GM12878 (cell line): ENCODE measurements at regions not wholly inside any gene's neighbourhood (a gene's known extent, or its start where the extent isn't known, plus 50 kb on each side); places are given as distances from the start of the nearest gene placed in this dataset.
A peak's percentile ranks its signal among the peaks of the same experiment; 100 is the strongest.

ENCODE experiments used
- ATAC-seq: fragments of 200-7000 bp; cut with Tn5 transposase; 3 replicates; pipeline ENCODE4 v1.9.1; 2020; ENCODE audit warnings: mild to moderate bottlenecking, moderate library complexity
- BruUV-seq: library from RNA; stranded (reverse); fragments of 400-500 nt; replicated peaks from 2 replicates; lab custom pipeline; 2021; lab: Mats Ljungman, UMichigan
- CTCF ChIA-PET: fragments of 300-600 bp; sonication (Branson Sonifier 250); formaldehyde crosslinking; extraction: SDS; loops from one replicate; lab custom pipeline; 2021; ENCODE audit warnings: inconsistent platforms; lab: Yijun Ruan, JAX
- POLR2A ChIA-PET: fragments of 350-600 bp; formaldehyde crosslinking; extraction: SDS; loops from one replicate; lab custom pipeline; 2021; ENCODE audit warnings: inconsistent platforms; lab: Charles Lee
- RAD21 ChIA-PET: fragments of 300-600 bp; sonication (Branson Sonifier 250); formaldehyde crosslinking; loops from one replicate; lab custom pipeline; 2023; ENCODE audit warnings: antibody characterized with exemption; ENCODE audit not compliant: unreplicated experiment; lab: Charles Lee
- SMC1A ChIA-PET: fragments of 300-600 bp; sonication (Branson Sonifier 250); formaldehyde crosslinking; loops from one replicate; lab custom pipeline; 2023; ENCODE audit not compliant: unreplicated experiment, uncharacterized antibody; lab: Charles Lee
- DNase-seq: peaks from one replicate; pipeline ENCODE4 v3.0.0-alpha.2; 2011; ENCODE audit warnings: low read depth, low spot score
- FAIRE-seq: peaks from 3 replicates; lab custom pipeline; 2011; peaks lifted over from hg19 to GRCh38; lab: Jason Lieb, UNC
- H2AFZ ChIP-seq: 2 replicates; pipeline ENCODE4 v1.6.0; 2011; ENCODE audit warnings: low read depth, low read length, control low read depth; ENCODE audit not compliant: control insufficient read depth
- H3K27ac ChIP-seq: 2 replicates; pipeline ENCODE4 v1.5.1; 2011; ENCODE audit warnings: control low read depth; ENCODE audit not compliant: control insufficient read depth, insufficient read depth
- H3K27me3 ChIP-seq, 2 experiments: replicated peaks in 1 of 2; 2 replicates each; pipeline versions ENCODE4 v1.6.0 to v1.6.1; 2011; ENCODE audit warnings: low read length in 1 of 2; ENCODE audit not compliant: control insufficient read depth in 2 of 2, insufficient read depth in 2 of 2
- H3K36me3 ChIP-seq, 2 experiments: 2 replicates each; pipeline ENCODE4 v1.5.1; 2011; ENCODE audit warnings: low read length in 1 of 2; ENCODE audit not compliant: control insufficient read depth in 2 of 2, insufficient read depth in 2 of 2
- H3K4me1 ChIP-seq: 2 replicates; pipeline ENCODE4 v1.6.1; 2011; ENCODE audit warnings: mild to moderate bottlenecking, low read length, moderate library complexity, mixed read lengths; ENCODE audit not compliant: control insufficient read depth, insufficient read depth
- H3K4me2 ChIP-seq: 2 replicates; pipeline ENCODE4 v1.6.0; 2011; ENCODE audit warnings: control low read depth; ENCODE audit not compliant: control insufficient read depth, insufficient read depth
- H3K4me3 ChIP-seq: fragments of 200-600 bp; sonication (generic); 2 replicates; pipeline ENCODE4 v1.5.1; 2016
- H3K79me2 ChIP-seq: 2 replicates; pipeline ENCODE4 v1.6.0; 2011; ENCODE audit warnings: low read length; ENCODE audit not compliant: control insufficient read depth, insufficient read depth
- H3K9ac ChIP-seq: 2 replicates; pipeline ENCODE4 v1.8.0; 2011; ENCODE audit warnings: low read length, control low read depth, mixed read lengths; ENCODE audit not compliant: control insufficient read depth, insufficient read depth
- H3K9me3 ChIP-seq: replicated peaks from 3 replicates; pipeline ENCODE4 v1.5.1; 2011; ENCODE audit warnings: mild to moderate bottlenecking, low read length; ENCODE audit not compliant: control insufficient read depth, insufficient read depth
- H4K20me1 ChIP-seq: 2 replicates; pipeline ENCODE4 v1.6.0; 2011; ENCODE audit not compliant: control insufficient read depth, insufficient read depth
- BCL11A ChIP-seq: IDR thresholded peaks from 2 replicates; pipeline ENCODE4 v1.6.1; 2011; ENCODE audit warnings: low read depth, low read length
- JUNB ChIP-seq: IDR thresholded peaks from 2 replicates; pipeline ENCODE4 v1.6.1; 2016; ENCODE audit warnings: antibody characterized with exemption, mild to moderate bottlenecking
- ZNF274 ChIP-seq: IDR thresholded peaks from one replicate; pipeline ENCODE4 v1.8.0; 2011; ENCODE audit not compliant: insufficient read length, insufficient read depth
- WGBS: methylation state at CpG from one replicate; pipeline ENCODE4 v1.1.6; 2016; ENCODE audit warnings: low lambda C conversion rate; ENCODE audit not compliant: insufficient replicate concordance, insufficient coverage; ENCODE audit errors: missing lambda C conversion rate; 5-methylcytosine and 5-hydroxymethylcytosine counted together
- in situ Hi-C: fragments of 300-500 bp; cut with MboI; formaldehyde crosslinking; loops from 9 replicates; pipeline ENCODE4 v1.14.3; 2018; ENCODE audit warnings: mixed read lengths
- intact Hi-C: fragments of 100-400 bp; cut with micrococcal nuclease; formaldehyde crosslinking; loops from one replicate; pipeline ENCODE4 v1.14.2; 2022; ENCODE audit not compliant: unreplicated experiment
- TF ChIP-seq, protein P1 (sequence below): fragments of 450-650 bp; IDR thresholded peaks from 2 replicates; pipeline ENCODE4 v1.6.1; 2017; ENCODE audit warnings: antibody characterized with exemption, mild to moderate bottlenecking, moderate library complexity

DNA sequence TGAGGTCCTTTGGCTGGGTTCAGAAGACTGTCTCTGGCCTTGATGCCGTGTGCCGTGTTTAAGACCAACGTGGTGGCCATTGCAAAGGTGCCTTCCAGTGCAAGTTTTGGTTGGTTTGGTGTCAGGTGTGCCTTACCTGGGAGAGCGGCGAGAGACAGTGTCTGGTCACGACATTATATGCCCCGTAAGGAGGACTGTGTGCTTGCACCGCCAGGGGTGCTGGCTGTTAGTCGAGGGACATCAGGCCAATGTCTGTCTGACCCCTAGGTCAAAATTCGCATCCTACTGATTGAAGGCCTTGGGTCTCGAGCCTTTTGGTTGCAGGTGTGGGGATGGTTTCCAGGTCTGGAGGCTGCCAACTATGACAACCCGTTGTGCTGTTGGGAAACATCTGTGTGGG is 111.9 kb downstream of the SNRPN start (continued):
- no peak for TF ChIP-seq BCL11A
- TF ChIP-seq, protein P1, sequence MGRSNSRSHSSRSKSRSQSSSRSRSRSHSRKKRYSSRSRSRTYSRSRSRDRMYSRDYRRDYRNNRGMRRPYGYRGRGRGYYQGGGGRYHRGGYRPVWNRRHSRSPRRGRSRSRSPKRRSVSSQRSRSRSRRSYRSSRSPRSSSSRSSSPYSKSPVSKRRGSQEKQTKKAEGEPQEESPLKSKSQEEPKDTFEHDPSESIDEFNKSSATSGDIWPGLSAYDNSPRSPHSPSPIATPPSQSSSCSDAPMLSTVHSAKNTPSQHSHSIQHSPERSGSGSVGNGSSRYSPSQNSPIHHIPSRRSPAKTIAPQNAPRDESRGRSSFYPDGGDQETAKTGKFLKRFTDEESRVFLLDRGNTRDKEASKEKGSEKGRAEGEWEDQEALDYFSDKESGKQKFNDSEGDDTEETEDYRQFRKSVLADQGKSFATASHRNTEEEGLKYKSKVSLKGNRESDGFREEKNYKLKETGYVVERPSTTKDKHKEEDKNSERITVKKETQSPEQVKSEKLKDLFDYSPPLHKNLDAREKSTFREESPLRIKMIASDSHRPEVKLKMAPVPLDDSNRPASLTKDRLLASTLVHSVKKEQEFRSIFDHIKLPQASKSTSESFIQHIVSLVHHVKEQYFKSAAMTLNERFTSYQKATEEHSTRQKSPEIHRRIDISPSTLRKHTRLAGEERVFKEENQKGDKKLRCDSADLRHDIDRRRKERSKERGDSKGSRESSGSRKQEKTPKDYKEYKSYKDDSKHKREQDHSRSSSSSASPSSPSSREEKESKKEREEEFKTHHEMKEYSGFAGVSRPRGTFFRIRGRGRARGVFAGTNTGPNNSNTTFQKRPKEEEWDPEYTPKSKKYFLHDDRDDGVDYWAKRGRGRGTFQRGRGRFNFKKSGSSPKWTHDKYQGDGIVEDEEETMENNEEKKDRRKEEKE: no peak
- TF ChIP-seq, all 136 proteins: peak for 0

DNA sequence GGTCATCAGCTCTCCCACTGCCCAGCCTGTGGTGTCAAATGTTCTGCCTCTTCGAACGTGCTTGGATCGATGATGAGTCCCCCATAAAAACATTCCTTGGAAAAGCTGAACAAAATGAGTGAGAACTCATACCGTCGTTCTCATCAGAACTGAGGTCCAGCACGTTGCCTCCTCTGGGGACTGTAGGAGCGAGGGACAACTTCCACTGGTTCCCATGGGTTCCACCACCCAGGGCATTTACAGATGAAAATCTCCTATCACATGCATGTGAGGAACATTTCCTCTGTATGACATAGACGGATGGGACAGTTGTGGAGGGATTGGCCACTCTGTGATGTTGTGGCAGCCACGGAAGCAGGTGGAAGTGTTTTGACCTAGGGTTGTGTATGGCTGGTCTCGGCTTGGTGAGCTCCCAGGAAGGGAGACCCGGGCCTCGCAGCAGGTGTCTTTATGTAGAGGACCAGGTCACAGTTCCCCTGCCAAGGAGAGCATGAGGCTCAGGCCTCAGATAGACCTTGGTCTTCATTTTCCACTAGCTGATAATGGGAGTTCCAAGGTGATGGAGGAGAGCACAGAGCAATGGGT is 113.0 kb downstream of the SNRPN start:
- CTCF ChIA-PET: no interaction called here
- BruUV-seq: no TSS peak
- DNase-seq (no peak), ATAC-seq (no peak), FAIRE-seq (no peak)
- Histone ChIP-seq H3K27ac (no peak overlapping the region), H3K36me3 (peaks cover 0 to 2% of the 10 kb centered on the region in 2 experiments; a peak in 2 of 4 replicates), H2AFZ (no peak overlapping the region), H3K4me1 (no peaks in the 10 kb centered on the region), H3K9me3 (peaks cover 74% of the 10 kb centered on the region), H4K20me1 (no peaks in the 10 kb centered on the region), H3K4me2 (no peak overlapping the region), H3K27me3 (no peaks in the 10 kb centered on the region), H3K4me3 (no peak overlapping the region), H3K79me2 (no peaks in the 10 kb centered on the region), H3K9ac (no peak overlapping the region)
- in situ Hi-C loops (no loop called here), intact Hi-C loops (no loop called here)
- 56% methylated on average over 11 of the region's 12 CpGs for WGBS
- TF ChIP-seq JUNB (no peak), ZNF274 (peak; percentile 72)
- SMC1A ChIA-PET: no interaction called here
- POLR2A ChIA-PET: no interaction called here
- RAD21 ChIA-PET: no interaction called here
